HepG2 (cell line): ENCODE measurements at regions not wholly inside any gene's neighbourhood (a gene's known extent, or its start where the extent isn't known, plus 50 kb on each side); places are given as distances from the start of the nearest gene placed in this dataset.

Source experiments
- ATAC-seq: fragments of 200-7000 bp; cut with Tn5 transposase; 3 replicates; pipeline ENCODE4 v1.9.1; 2020; ENCODE audit warnings: mild to moderate bottlenecking, moderate library complexity
- BruUV-seq: library from RNA; stranded (reverse); fragments of 400-500 nt; replicated peaks from 2 replicates; lab custom pipeline; 2021; lab: Mats Ljungman, UMichigan
- CTCF ChIA-PET: fragments of 300-600 bp; formaldehyde crosslinking; extraction: SDS; loops from one replicate; lab custom pipeline; 2021; ENCODE audit warnings: low total read pairs, inconsistent platforms, low intra/inter-chr PET ratio; lab: Yijun Ruan, JAX
- POLR2A ChIA-PET: fragments of 350-600 bp; sonication (Branson Sonifier 250); formaldehyde crosslinking; loops from one replicate; lab custom pipeline; 2020; ENCODE audit warnings: antibody characterized with exemption, inconsistent platforms; lab: Yijun Ruan, JAX
- DNase-seq: peaks from one replicate; pipeline ENCODE4 v3.0.0-alpha.2; 2015; ENCODE audit warnings: low spot score
- FAIRE-seq: peaks from 3 replicates; lab custom pipeline; 2011; peaks lifted over from hg19 to GRCh38; lab: Jason Lieb, UNC
- H2AFZ ChIP-seq: one replicate; pipeline ENCODE4 v1.6.1; 2011; ENCODE audit warnings: low read length, inconsistent platforms
- H3K27ac ChIP-seq: fragments of 300-600 bp; 3 replicates; pipeline ENCODE4 v1.8.0; 2011; ENCODE audit warnings: mixed run types, mild to moderate bottlenecking, mixed read lengths, low read length, inconsistent platforms; ENCODE audit not compliant: insufficient read depth; ENCODE audit errors: extremely low read length
- H3K27me3 ChIP-seq, 2 experiments: fragments of 200-600 bp in 1 of 2; 2 replicates in 1 of 2; 3 replicates in 1 of 2; pipeline versions ENCODE4 v1.6.0 to v1.8.0; 2011; ENCODE audit warnings: low read length in 2 of 2, mild to moderate bottlenecking in 2 of 2, moderate library complexity in 2 of 2, inconsistent platforms in 1 of 2; ENCODE audit not compliant: insufficient read depth in 2 of 2, control insufficient read depth in 1 of 2
- H3K36me3 ChIP-seq, 2 experiments: fragments of 200-600 bp in 1 of 2; replicated peaks in 1 of 2; 2 replicates in 1 of 2; 3 replicates in 1 of 2; pipeline versions ENCODE4 v1.5.1 to v1.8.0; 2011; ENCODE audit warnings: low read length in 2 of 2, inconsistent platforms in 1 of 2; ENCODE audit not compliant: insufficient read depth in 2 of 2, control insufficient read depth in 1 of 2
- H3K4me1 ChIP-seq: 2 replicates; pipeline ENCODE4 v1.5.1; 2012; ENCODE audit warnings: low read length, inconsistent platforms; ENCODE audit not compliant: insufficient read depth
- H3K4me2 ChIP-seq: 2 replicates; pipeline ENCODE4 v1.6.0; 2011; ENCODE audit warnings: low read depth, low read length, inconsistent platforms
- H3K4me3 ChIP-seq, 3 experiments: fragments of 200-600 bp in 1 of 3; sonication (generic), shearing (Covaris generic) in 1 of 3; replicated peaks in 1 of 3; 2 replicates each; pipeline ENCODE4 v1.5.1; 2011 to 2016; ENCODE audit warnings: low read length in 3 of 3, inconsistent platforms in 2 of 3, low read depth in 2 of 3, mild to moderate bottlenecking in 2 of 3, control low read depth in 1 of 3, mixed read lengths in 1 of 3; ENCODE audit not compliant: insufficient read depth in 1 of 3
- H3K79me2 ChIP-seq: one replicate; pipeline ENCODE4 v1.6.1; 2011; ENCODE audit warnings: low read length, inconsistent platforms; ENCODE audit not compliant: insufficient read depth
- H3K9ac ChIP-seq: 2 replicates; pipeline ENCODE4 v1.6.0; 2011; ENCODE audit warnings: mild to moderate bottlenecking, low read depth, low read length, inconsistent platforms; ENCODE audit not compliant: insufficient read depth
- H3K9me3 ChIP-seq: 2 replicates; pipeline ENCODE4 v1.5.1; 2012; ENCODE audit warnings: mild to moderate bottlenecking, low read length
- H4K20me1 ChIP-seq: 2 replicates; pipeline ENCODE4 v1.6.0; 2011; ENCODE audit warnings: inconsistent platforms, mild to moderate bottlenecking, low read length, moderate library complexity; ENCODE audit not compliant: insufficient read depth
- CENPX ChIP-seq: sonication (generic); formaldehyde crosslinking; IDR thresholded peaks from 2 replicates; pipeline ENCODE4 v1.9.0; 2021; ENCODE audit warnings: mild to moderate bottlenecking, missing genetic modification reagents, moderate library complexity
- CREBL2 ChIP-seq: sonication (generic); formaldehyde crosslinking; IDR thresholded peaks from 2 replicates; pipeline ENCODE4 v1.8.1; 2023; ENCODE audit warnings: missing genetic modification reagents, mild to moderate bottlenecking, borderline replicate concordance
- FOXC1 ChIP-seq: sonication (generic); formaldehyde crosslinking; IDR thresholded peaks from 2 replicates; pipeline ENCODE4 v1.8.0; 2022; ENCODE audit warnings: mild to moderate bottlenecking, missing genetic modification reagents, borderline replicate concordance
- HNF4G ChIP-seq, 2 experiments: sonication (generic) in 1 of 2; formaldehyde crosslinking in 1 of 2; IDR thresholded peaks; 2 replicates each; pipeline versions ENCODE4 v1.4.0 to v1.6.1; 2011 to 2020; ENCODE audit warnings: borderline replicate concordance in 2 of 2, low read depth in 2 of 2, mild to moderate bottlenecking in 2 of 2, low read length in 1 of 2, missing genetic modification reagents in 1 of 2, moderate library complexity in 1 of 2
- MAFF ChIP-seq: IDR thresholded peaks from 2 replicates; pipeline ENCODE4 v1.6.1; 2011; ENCODE audit warnings: low read depth, low read length, improper control_type of control experiment
- MEIS1 ChIP-seq: sonication (generic); formaldehyde crosslinking; IDR thresholded peaks from 2 replicates; pipeline ENCODE4 v1.9.0; 2021; ENCODE audit warnings: mild to moderate bottlenecking, missing genetic modification reagents, moderate library complexity, borderline replicate concordance
- NFYC ChIP-seq: IDR thresholded peaks from 2 replicates; pipeline ENCODE4 v1.6.1; 2016; ENCODE audit warnings: missing genetic modification reagents, missing compliant biosample characterization
- SMAD3 ChIP-seq: sonication (generic); formaldehyde crosslinking; IDR thresholded peaks from 2 replicates; pipeline ENCODE4 v1.4.0; 2020; ENCODE audit warnings: missing genetic modification reagents
- TRAFD1 ChIP-seq: sonication (generic); formaldehyde crosslinking; IDR thresholded peaks from 2 replicates; pipeline ENCODE4 v1.5.1; 2020; ENCODE audit warnings: missing genetic modification reagents, mild to moderate bottlenecking, borderline replicate concordance
- ZBTB10 ChIP-seq: sonication (generic); formaldehyde crosslinking; IDR thresholded peaks from 2 replicates; pipeline ENCODE4 v1.4.0; 2020; ENCODE audit warnings: missing genetic modification reagents, borderline replicate concordance
- ZNF124 ChIP-seq: sonication (generic); formaldehyde crosslinking; IDR thresholded peaks from 2 replicates; pipeline ENCODE4 v1.4.0; 2020; ENCODE audit warnings: missing genetic modification reagents
- ZNF180 ChIP-seq: sonication (generic); formaldehyde crosslinking; IDR thresholded peaks from 2 replicates; pipeline ENCODE4 v1.4.0; 2020; ENCODE audit warnings: low read depth, missing genetic modification reagents, borderline replicate concordance
- ZNF335 ChIP-seq: sonication (generic); formaldehyde crosslinking; IDR thresholded peaks from 2 replicates; pipeline ENCODE4 v1.4.0; 2020; ENCODE audit warnings: missing genetic modification reagents
- ZNF432 ChIP-seq: sonication (generic); formaldehyde crosslinking; IDR thresholded peaks from 2 replicates; pipeline ENCODE4 v1.5.0; 2020; ENCODE audit warnings: missing genetic modification reagents, mild to moderate bottlenecking, borderline replicate concordance
- ZNF577 ChIP-seq: sonication (generic); formaldehyde crosslinking; IDR thresholded peaks from 2 replicates; pipeline ENCODE4 v1.4.0; 2020; ENCODE audit warnings: mild to moderate bottlenecking, low read depth, missing genetic modification reagents, borderline replicate concordance
- ZSCAN22 ChIP-seq: sonication (generic); formaldehyde crosslinking; IDR thresholded peaks from 2 replicates; pipeline ENCODE4 v1.4.0; 2020; ENCODE audit warnings: mild to moderate bottlenecking, missing genetic modification reagents
- ZXDC ChIP-seq: sonication (generic); formaldehyde crosslinking; IDR thresholded peaks from 2 replicates; pipeline ENCODE4 v1.5.0; 2020; ENCODE audit warnings: mild to moderate bottlenecking, missing genetic modification reagents
- WGBS: methylation state at CpG from one replicate; pipeline ENCODE4 v1.1.6; 2017; ENCODE audit warnings: low lambda C conversion rate; 5-methylcytosine and 5-hydroxymethylcytosine counted together
- in situ Hi-C: cut with HindIII; loops from 2 replicates; pipeline ENCODE4 v1.10.0; 2017; ENCODE audit warnings: low pct_unique_long_range_greater_than_20kb; ENCODE audit not compliant: extremely low pct_ligation_motif_present
- intact Hi-C: fragments of 100-400 bp; cut with micrococcal nuclease; formaldehyde crosslinking; loops from one replicate; pipeline ENCODE4 v1.10.0; 2022; ENCODE audit not compliant: unreplicated experiment

GRCh38 chr2:117123362-117123761 is 691.1 kb upstream of the DDX18 start (continued):
- TF ChIP-seq CREBL2 (CRISPR knock-in tag) = no peak
- no peak for TF ChIP-seq NFYC (CRISPR knock-in tag)
- TF ChIP-seq MAFF = peak; percentile 99

GRCh38 chr2:117126656-117127055 is 687.8 kb upstream of the DDX18 start:
- Histone ChIP-seq H3K79me2 (no peaks in the 10 kb centered on the region), H3K4me1 (no peaks in the 10 kb centered on the region), H3K36me3 (no peaks in the 10 kb centered on the region), H3K27me3 (no peaks in the 10 kb centered on the region), H3K4me3 (no peak overlapping the region), H3K27ac (no peak overlapping the region), H4K20me1 (no peaks in the 10 kb centered on the region), H3K9ac (no peak overlapping the region), H3K4me2 (no peak overlapping the region), H3K9me3 (peaks cover 88% of the 10 kb centered on the region), H2AFZ (no peak overlapping the region)
- 1% methylated on average over 3 of the region's 3 CpGs for WGBS
- DNase-seq = no peak
- ATAC-seq = no peak
- no TSS peak for BruUV-seq
- in situ Hi-C loops (no loop called here), intact Hi-C loops (no loop called here)
- POLR2A ChIA-PET = no interaction called here
- FAIRE-seq = no peak
- CTCF ChIA-PET = no interaction called here
- TF ChIP-seq ZNF180 (CRISPR knock-in tag) = no peak
- TF ChIP-seq CENPX (CRISPR knock-in tag) = no peak
- TF ChIP-seq FOXC1 = no peak
- TF ChIP-seq ZNF335 (CRISPR knock-in tag) = no peak
- TF ChIP-seq SMAD3 (CRISPR knock-in tag) = no peak
- no peak for TF ChIP-seq HNF4G (IDR thresholded peaks at IDR 0.05; ENCODE audit: borderline replicate concordance, low read depth, low read length)
- no peak for TF ChIP-seq HNF4G (CRISPR knock-in tag; IDR thresholded peaks at IDR 0.05; ENCODE audit: borderline replicate concordance, low read depth)
- TF ChIP-seq ZNF432 (CRISPR knock-in tag) = no peak
- TF ChIP-seq ZNF124 (CRISPR knock-in tag) = no peak
- no peak for TF ChIP-seq ZXDC (CRISPR knock-in tag)
- TF ChIP-seq ZNF577 = no peak
- TF ChIP-seq ZSCAN22 (CRISPR knock-in tag) = no peak
- TF ChIP-seq MEIS1 (CRISPR knock-in tag) = no peak
- no peak for TF ChIP-seq ZBTB10
- TF ChIP-seq TRAFD1 (CRISPR knock-in tag) = no peak
